ENCODE measurements at regions not wholly inside any gene's neighbourhood (a gene's known extent, or its start where the extent isn't known, plus 50 kb on each side); places are given as distances from the start of the nearest gene placed in this dataset.

DNA sequence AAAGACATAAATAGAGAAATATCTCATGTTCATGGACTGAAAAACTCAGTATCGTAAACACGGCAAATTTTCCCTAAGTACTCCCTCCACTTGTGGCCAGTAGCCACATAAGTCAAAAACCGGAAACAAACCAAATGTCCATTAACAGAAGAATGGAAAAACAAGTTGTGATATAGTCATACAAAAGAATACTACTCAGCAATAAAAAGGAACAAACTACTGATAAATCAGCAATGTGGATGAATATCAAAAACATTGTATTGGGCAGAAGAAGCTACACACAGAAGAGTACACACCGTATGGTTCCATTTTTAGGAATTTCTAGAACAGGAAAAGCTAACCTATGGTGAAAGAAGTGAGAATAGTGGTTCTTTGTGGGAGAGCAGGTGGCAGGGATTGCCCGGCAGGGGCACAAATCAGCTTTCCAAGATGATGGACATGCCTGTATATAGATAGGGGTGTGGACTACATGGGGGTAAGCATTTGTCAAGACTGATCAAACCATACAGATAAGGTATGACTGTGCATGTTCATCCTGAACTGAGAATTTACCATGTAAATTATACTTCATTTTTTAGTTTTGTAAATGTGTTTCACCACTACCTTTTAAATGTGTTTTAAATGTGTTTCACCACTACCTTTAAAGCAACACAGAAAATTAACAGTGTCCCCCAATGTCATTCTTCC is 172.8 kb upstream of the CDH5 start:
- Histone ChIP-seq H3K9ac (no peak overlapping the region), H3K4me2 (no peak overlapping the region), H4K20me1 (no peaks in the 10 kb centered on the region), H3K9me3 (replicated peaks in 1 of 11) (peaks cover 0 to 9% (median 0%) of the 10 kb centered on the region in 11 experiments; a peak in 3 of 22 replicates), H3K36me3 (no peaks in the 10 kb centered on the region), H3K27ac (no peak overlapping the region), H3K4me3 (no peak overlapping the region), H3K4me1 (peaks cover 0 to 53% (median 21%) of the 10 kb centered on the region in 10 experiments; a peak in 15 of 20 replicates), H3K27me3 (no peaks in the 10 kb centered on the region)
- no peak for TF ChIP-seq Cebpa-rat (IDR thresholded peaks at IDR 0.05)

DNA sequence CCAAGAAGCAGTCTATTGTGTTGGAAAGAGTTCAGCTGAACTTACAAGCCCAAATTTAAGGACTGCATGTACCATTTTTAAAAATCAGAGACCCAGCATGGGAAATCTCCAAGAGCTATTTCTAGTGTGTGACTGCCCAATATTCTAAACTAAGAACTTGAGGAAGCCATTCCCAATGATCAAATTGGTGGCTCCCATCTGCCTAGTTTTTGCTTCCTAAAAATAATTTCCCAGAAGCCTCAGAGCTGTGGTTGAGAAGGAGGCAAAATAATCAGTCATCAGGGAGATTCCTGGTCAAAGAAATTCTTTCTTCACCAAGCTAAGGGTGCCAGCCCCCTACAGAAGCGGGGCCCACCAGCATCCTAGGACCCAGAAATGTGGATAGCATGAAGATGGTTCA is 176.1 kb upstream of the CDH5 start:
- peak overlapping the region in 5 of 11 experiments; percentile 1 to 68 (median 46); a peak in 9 of 22 replicates for H3K27ac ChIP-seq
- TF ChIP-seq Cebpa-rat (IDR thresholded peaks at IDR 0.05), result no peak

DNA sequence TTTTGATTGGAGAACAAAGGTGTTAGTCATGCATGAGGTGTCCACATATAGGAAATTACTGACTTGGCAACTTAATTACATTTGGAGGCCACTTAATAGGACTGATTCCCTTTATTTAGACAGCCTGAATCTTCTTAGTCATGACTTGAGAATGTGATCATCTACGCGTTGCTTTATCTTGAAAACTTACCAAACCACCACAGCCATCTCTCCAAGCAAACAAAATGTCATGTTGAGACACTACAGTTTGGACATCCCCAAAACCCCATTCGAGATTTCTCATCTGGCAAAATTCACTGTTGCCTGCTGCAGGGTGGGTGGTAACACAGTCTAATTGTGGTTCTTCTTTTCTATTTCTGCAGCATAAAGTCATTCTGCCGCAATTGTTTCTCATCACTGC is 176.5 kb upstream of the CDH5 start:
- peaks cover 0 to 40% (median 15%) of the 10 kb centered on the region in 10 experiments; a peak in 14 of 20 replicates for H3K4me1 ChIP-seq
- H3K9me3 ChIP-seq (replicated peaks in 1 of 11), result peaks cover 0 to 9% (median 0%) of the 10 kb centered on the region in 11 experiments; a peak in 3 of 22 replicates
- TF ChIP-seq Cebpa-rat (IDR thresholded peaks at IDR 0.05), result no peak
- no peak overlapping the region for H3K4me3 ChIP-seq
- no peaks in the 10 kb centered on the region for H3K27me3 ChIP-seq
- H3K9ac ChIP-seq, result peak overlapping the region in 1 of 11 experiments; percentile 22; a peak in 1 of 22 replicates
- H3K36me3 ChIP-seq, result no peaks in the 10 kb centered on the region
- no peaks in the 10 kb centered on the region for H4K20me1 ChIP-seq
- H3K4me2 ChIP-seq, result peak overlapping the region in 10 of 11 experiments; percentile 1 to 66 (median 45); a peak in 16 of 22 replicates
- peak overlapping the region in 4 of 11 experiments; percentile 1 to 68 (median 52); a peak in 7 of 22 replicates for H3K27ac ChIP-seq

More for the DNA sequence above, 176.1 kb upstream of the CDH5 start:
- Histone ChIP-seq H3K4me1 (peaks cover 0 to 40% (median 15%) of the 10 kb centered on the region in 10 experiments; a peak in 14 of 20 replicates), H3K27me3 (no peaks in the 10 kb centered on the region), H3K4me2 (peak overlapping the region in 10 of 11 experiments; percentile 1 to 66 (median 45); a peak in 15 of 22 replicates), H4K20me1 (no peaks in the 10 kb centered on the region), H3K36me3 (no peaks in the 10 kb centered on the region), H3K9ac (peak overlapping the region in 2 of 11 experiments; percentile 10 to 22; a peak in 2 of 22 replicates), H3K4me3 (no peak overlapping the region), H3K9me3 (replicated peaks in 1 of 11) (peaks cover 0 to 9% (median 0%) of the 10 kb centered on the region in 11 experiments; a peak in 3 of 22 replicates)

DNA sequence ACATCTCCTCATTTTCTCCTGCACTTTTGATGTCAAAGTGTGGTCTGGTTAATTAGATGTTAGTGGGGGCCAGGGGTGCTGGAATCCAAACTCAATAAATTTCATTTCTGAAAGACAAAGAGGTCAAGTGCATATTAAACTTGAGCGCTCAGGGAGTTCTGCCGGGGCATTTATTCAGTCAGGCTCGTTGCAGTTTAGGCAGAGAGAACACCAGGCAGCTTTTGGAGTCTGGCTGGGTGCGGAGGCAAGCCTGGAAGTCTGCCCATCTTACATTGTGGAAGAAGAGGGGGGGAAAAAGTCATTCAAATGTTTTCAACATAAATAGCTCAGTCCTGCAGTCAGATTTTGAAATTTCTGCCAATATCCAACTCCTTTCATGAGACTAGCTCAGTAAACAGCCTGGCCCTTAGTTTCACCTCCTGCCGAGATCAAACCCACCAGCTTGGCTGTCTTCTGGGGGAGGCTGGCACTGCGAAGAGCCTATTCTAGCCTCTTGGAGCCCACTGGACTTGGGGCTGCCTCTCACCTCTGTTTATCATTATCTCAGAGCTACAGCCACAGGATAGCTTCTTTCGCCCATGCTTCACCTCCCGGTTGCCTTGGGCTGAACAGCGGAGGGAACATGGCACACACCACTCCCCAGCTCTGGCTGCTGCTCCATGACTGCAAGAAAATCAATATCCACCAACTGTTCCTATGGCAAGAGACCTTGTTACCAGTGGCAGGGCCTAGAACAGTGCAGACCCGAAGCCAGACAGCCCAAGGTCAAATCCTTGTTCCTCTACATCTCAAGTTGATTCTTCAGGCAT is 177.4 kb upstream of the CDH5 start:
- no peak for TF ChIP-seq Cebpa-rat (IDR thresholded peaks at IDR 0.05)
- H3K4me2 ChIP-seq, result peak overlapping the region in 6 of 11 experiments; percentile 37 to 66 (median 59); a peak in 11 of 22 replicates

DNA sequence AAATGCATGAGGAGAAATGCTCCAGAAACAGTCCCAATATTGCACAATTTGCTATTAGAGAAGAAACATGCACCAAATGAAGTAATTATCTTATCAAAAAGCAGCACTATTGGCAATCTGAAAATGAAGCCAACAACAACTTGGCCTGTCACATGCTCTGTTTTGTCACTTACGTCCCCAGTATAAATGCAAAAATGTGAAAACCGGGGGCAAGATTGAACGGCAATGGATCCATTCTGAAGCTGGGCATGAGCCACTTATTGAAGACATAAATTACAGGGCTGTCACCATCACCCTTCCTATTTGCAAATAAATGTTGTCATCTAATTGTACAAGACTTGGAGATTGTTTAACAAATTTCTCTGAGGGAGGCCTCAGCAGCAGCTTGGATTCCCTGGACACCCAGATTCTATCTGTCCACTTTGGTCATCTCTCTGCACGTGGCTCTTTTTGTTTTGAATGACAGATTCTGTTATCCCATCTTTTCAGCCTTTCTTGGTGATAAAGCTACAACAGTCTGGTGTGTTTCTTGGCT is 180.2 kb upstream of the CDH5 start:
- no peaks in the 10 kb centered on the region for H3K36me3 ChIP-seq
- peak in 1 of 11 experiments; percentile 23; a peak in 1 of 22 replicates for TF ChIP-seq Cebpa-rat (IDR thresholded peaks at IDR 0.05)
- H3K27me3 ChIP-seq, result no peaks in the 10 kb centered on the region
- H3K9me3 ChIP-seq (replicated peaks in 1 of 11), result peaks cover 2 to 19% (median 6%) of the 10 kb centered on the region in 11 experiments; a peak in 16 of 22 replicates
- 0 out of 22 replicates have a peak overlapping the region, but pooled peaks of 2 of the 11 experiments have one; percentile 4 to 26 for H3K4me2 ChIP-seq
- H3K4me1 ChIP-seq, result peaks cover 4 to 40% (median 20%) of the 10 kb centered on the region in 10 experiments; a peak in 16 of 20 replicates
- no peak overlapping the region for H3K4me3 ChIP-seq
- no peak overlapping the region for H3K9ac ChIP-seq
- H4K20me1 ChIP-seq, result no peaks in the 10 kb centered on the region
- no peak overlapping the region for H3K27ac ChIP-seq

More for the DNA sequence above, 177.4 kb upstream of the CDH5 start:
- no peak overlapping the region for H3K4me3 ChIP-seq
- peaks cover 0 to 40% (median 15%) of the 10 kb centered on the region in 10 experiments; a peak in 14 of 20 replicates for H3K4me1 ChIP-seq
- H4K20me1 ChIP-seq, result no peaks in the 10 kb centered on the region
- H3K9me3 ChIP-seq (replicated peaks in 1 of 11), result peaks cover 0 to 12% (median 0%) of the 10 kb centered on the region in 11 experiments; a peak in 4 of 22 replicates
- no peaks in the 10 kb centered on the region for H3K27me3 ChIP-seq
- H3K36me3 ChIP-seq, result no peaks in the 10 kb centered on the region
- peak overlapping the region in 4 of 11 experiments; percentile 23 to 68 (median 52); a peak in 7 of 22 replicates for H3K27ac ChIP-seq
- H3K9ac ChIP-seq, result no peak overlapping the region

DNA sequence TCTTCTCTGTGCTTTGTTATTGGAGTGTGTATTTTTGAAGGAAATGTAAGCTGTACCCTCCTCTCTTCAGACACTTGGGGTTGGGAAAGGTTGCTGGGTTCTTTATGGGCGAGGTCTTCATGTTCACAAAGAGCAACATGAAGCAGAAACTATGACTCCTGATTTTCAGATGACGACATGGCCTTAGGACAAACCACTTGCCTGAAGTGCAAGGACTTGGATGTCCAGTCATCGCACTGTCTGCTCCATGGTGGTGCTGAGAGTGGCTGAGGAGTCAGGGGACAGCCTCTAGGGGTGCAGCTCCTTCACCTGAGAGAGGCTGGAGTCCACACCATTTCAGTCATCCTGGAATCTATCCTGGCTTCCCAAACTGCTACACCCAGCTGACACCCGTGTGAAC is 183.9 kb upstream of the CDH5 start:
- Histone ChIP-seq H4K20me1 (no peaks in the 10 kb centered on the region), H3K9me3 (replicated peaks in 1 of 11) (peaks cover 33 to 51% (median 40%) of the 10 kb centered on the region in 11 experiments), H3K4me1 (peaks cover 0 to 9% (median 5%) of the 10 kb centered on the region in 10 experiments; a peak in 8 of 20 replicates), H3K27ac (no peak overlapping the region), H3K4me3 (no peak overlapping the region), H3K4me2 (0 out of 22 replicates have a peak overlapping the region, but pooled peaks of 1 of the 11 experiments have one; percentile 24), H3K36me3 (peaks cover 0 to 10% (median 0%) of the 10 kb centered on the region in 11 experiments; a peak in 3 of 22 replicates), H3K27me3 (no peaks in the 10 kb centered on the region), H3K9ac (no peak overlapping the region)
- no peak for TF ChIP-seq Cebpa-rat (IDR thresholded peaks at IDR 0.05)

DNA sequence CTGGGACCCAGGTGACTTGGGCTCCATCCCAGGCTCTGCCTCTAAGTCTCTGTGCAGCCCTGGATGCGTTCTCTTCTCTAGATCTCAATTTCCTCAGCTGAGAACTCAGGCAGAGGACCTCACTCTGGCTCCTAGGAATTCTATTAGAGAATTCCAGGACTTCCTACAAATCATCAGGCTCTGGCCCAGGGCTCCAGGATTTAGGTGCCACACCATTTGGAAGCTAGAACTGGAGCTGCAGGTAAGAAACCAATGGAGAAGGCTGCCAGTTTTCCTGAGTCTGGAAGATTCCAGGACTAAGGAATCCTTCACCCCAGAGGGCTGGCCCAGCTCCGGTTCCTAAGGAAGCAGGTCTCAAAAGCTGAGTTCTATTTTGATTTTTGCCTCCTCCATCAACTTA is 189.8 kb upstream of the CDH5 start:
- Histone ChIP-seq H3K9me3 (replicated peaks in 1 of 11) (peaks cover 33 to 46% (median 40%) of the 10 kb centered on the region in 11 experiments), H3K36me3 (peaks cover 0 to 10% (median 0%) of the 10 kb centered on the region in 11 experiments; a peak in 3 of 22 replicates), H3K4me3 (no peak overlapping the region), H3K4me1 (peaks cover 15 to 33% (median 27%) of the 10 kb centered on the region in 10 experiments), H3K4me2 (peak overlapping the region in 7 of 11 experiments; percentile 42 to 74 (median 68); a peak in 12 of 22 replicates), H3K9ac (no peak overlapping the region), H3K27me3 (no peaks in the 10 kb centered on the region), H3K27ac (peak overlapping the region in 2 of 11 experiments; percentile 51 to 79; a peak in 4 of 22 replicates), H4K20me1 (no peaks in the 10 kb centered on the region)
- TF ChIP-seq Cebpa-rat (IDR thresholded peaks at IDR 0.05), result no peak

DNA sequence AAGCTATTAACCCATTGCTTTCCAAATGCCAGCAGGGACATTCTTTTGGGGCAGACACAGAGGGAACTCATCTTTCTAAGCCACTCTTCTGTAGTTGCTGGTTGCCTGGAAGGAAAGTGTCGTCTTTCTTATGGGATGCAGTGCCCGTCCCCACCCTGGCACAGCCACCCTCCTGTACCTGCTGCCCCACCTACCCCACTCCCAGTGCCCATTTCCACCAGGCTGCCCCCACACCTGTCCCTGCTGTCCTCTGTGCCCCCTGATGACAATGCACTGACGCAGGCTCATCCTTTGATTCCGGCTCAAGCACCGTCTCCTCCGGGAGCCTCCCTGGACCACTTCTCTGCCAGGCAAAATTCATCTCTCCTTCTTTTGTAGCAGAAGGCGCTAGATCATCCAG is 190.4 kb upstream of the CDH5 start:
- Histone ChIP-seq H3K36me3 (peaks cover 0 to 10% (median 0%) of the 10 kb centered on the region in 11 experiments; a peak in 3 of 22 replicates), H3K9me3 (replicated peaks in 1 of 11) (peaks cover 32 to 44% (median 35%) of the 10 kb centered on the region in 11 experiments), H3K4me3 (no peak overlapping the region), H3K27me3 (no peaks in the 10 kb centered on the region), H3K27ac (peak overlapping the region in 9 of 11 experiments; percentile 18 to 79 (median 63); a peak in 19 of 22 replicates), H3K4me2 (peak overlapping the region; percentile 42 to 74 (median 60); a peak in 21 of 22 replicates), H4K20me1 (no peaks in the 10 kb centered on the region), H3K4me1 (peaks cover 15 to 33% (median 27%) of the 10 kb centered on the region in 10 experiments), H3K9ac (peak overlapping the region in 10 of 11 experiments; percentile 3 to 65 (median 36); a peak in 17 of 22 replicates)
- no peak for TF ChIP-seq Cebpa-rat (IDR thresholded peaks at IDR 0.05)

All from BLaER1 treated with 17β-estradiol and CSF1 and Interleukin-3, amounts not matched to agents 10 nM and 100 nM (cell line).